Mesendoderm (in vitro differentiated cells): ENCODE measurements at regions not wholly inside any gene's neighbourhood (a gene's known extent, or its start where the extent isn't known, plus 50 kb on each side); places are given as distances from the start of the nearest gene placed in this dataset.

Experiments
- DNase-seq: peaks from one replicate; pipeline ENCODE4 v3.0.0; 2013
- H2AK5ac ChIP-seq: 2 replicates; pipeline ENCODE4 v1.6.1; 2013; ENCODE audit warnings: low read length, inconsistent platforms
- H2BK120ac ChIP-seq: 2 replicates; pipeline ENCODE4 v1.6.1; 2013; ENCODE audit warnings: low read depth, mild to moderate bottlenecking, low read length, moderate library complexity, mixed read lengths
- H2BK15ac ChIP-seq: replicated peaks from 2 replicates; pipeline ENCODE4 v1.6.1; 2013; ENCODE audit warnings: low read depth, mild to moderate bottlenecking, moderate library complexity
- H2BK5ac ChIP-seq: 2 replicates; pipeline ENCODE4 v1.6.1; 2013; ENCODE audit warnings: low read length, inconsistent platforms
- H3K18ac ChIP-seq: 2 replicates; pipeline ENCODE4 v1.6.1; 2013; ENCODE audit warnings: mild to moderate bottlenecking, low read length, mixed read lengths
- H3K23ac ChIP-seq: one replicate; pipeline ENCODE4 v1.6.1; 2013; ENCODE audit warnings: low read length
- H3K27ac ChIP-seq: 2 replicates; pipeline ENCODE4 v1.5.1; 2013; ENCODE audit warnings: low read depth, mild to moderate bottlenecking, inconsistent platforms, low read length, moderate library complexity
- H3K27me3 ChIP-seq: 2 replicates; pipeline ENCODE4 v1.6.1; 2013; ENCODE audit warnings: low read length, control low read depth, mild to moderate bottlenecking, inconsistent platforms; ENCODE audit not compliant: insufficient read depth, poor library complexity
- H3K36me3 ChIP-seq: 2 replicates; pipeline ENCODE4 v1.6.1; 2013; ENCODE audit warnings: low read length, inconsistent platforms; ENCODE audit not compliant: control insufficient read depth, insufficient read depth
- H3K4ac ChIP-seq: one replicate; pipeline ENCODE4 v1.6.1; 2013; ENCODE audit warnings: low read depth, mild to moderate bottlenecking, low read length, moderate library complexity
- H3K4me1 ChIP-seq: 2 replicates; pipeline ENCODE4 v1.6.1; 2013; ENCODE audit warnings: low read depth, low read length, inconsistent platforms; ENCODE audit not compliant: control insufficient read depth
- H3K4me2 ChIP-seq: 2 replicates; pipeline ENCODE4 v1.6.1; 2013; ENCODE audit warnings: low read length
- H3K4me3 ChIP-seq: 2 replicates; pipeline ENCODE4 v1.5.1; 2013; ENCODE audit warnings: mild to moderate bottlenecking, low read length
- H3K56ac ChIP-seq: one replicate; pipeline ENCODE4 v1.6.1; 2013; ENCODE audit warnings: low read length
- H3K79me1 ChIP-seq: 2 replicates; pipeline ENCODE4 v1.6.1; 2013; ENCODE audit warnings: low read length, inconsistent platforms
- H3K79me2 ChIP-seq: 2 replicates; pipeline ENCODE4 v1.6.1; 2013; ENCODE audit warnings: mild to moderate bottlenecking, low read length; ENCODE audit not compliant: control insufficient read depth, insufficient read depth
- H3K9ac ChIP-seq: 2 replicates; pipeline ENCODE4 v1.6.1; 2013; ENCODE audit warnings: low read length, inconsistent platforms
- H4K5ac ChIP-seq: one replicate; pipeline ENCODE4 v1.6.1; 2013; ENCODE audit warnings: low read length
- H4K8ac ChIP-seq: one replicate; pipeline ENCODE4 v1.6.1; 2013; ENCODE audit warnings: low read depth, mild to moderate bottlenecking, control low read depth, low read length, moderate library complexity
- WGBS: extraction: QIAGEN DNeasy Blood & Tissue Kit; methylation state at CpG from one replicate; pipeline ENCODE4 v1.1.7; 2013; ENCODE audit warnings: low lambda C conversion rate, missing lambda C conversion rate; ENCODE audit not compliant: insufficient coverage; ENCODE audit errors: extremely low coverage; 5-methylcytosine and 5-hydroxymethylcytosine counted together

DNA sequence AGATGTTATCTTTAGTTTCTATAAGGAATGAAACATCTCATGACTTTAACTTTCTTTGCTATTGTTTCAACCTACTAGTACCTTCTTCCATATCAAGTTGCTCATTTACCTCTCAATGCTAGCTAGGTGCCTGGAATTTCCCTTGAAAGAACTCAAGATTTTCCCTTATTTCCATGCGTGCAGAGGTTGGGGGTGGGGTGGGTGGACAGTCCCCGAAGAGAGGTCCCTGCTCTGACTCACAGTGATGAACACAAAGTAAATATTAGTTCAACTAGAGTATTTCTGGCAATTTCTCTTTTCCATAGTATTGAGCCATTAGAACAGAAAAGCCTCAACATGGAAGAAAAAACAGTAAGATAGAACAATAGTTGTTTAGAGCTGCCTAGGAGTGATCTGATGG, 239.0 kb upstream of the ZP4 start:
- no peak overlapping the region for H3K27ac ChIP-seq
- no peak overlapping the region for H3K56ac ChIP-seq
- H3K4me2 ChIP-seq = no peak overlapping the region
- H4K8ac ChIP-seq = no peak overlapping the region
- H3K4ac ChIP-seq = no peak overlapping the region
- H2AK5ac ChIP-seq = no peak overlapping the region
- H3K79me2 ChIP-seq = no peaks in the 10 kb centered on the region
- no peak overlapping the region for H2BK120ac ChIP-seq
- H3K9ac ChIP-seq = no peak overlapping the region
- no peak overlapping the region for H3K23ac ChIP-seq
- no peak overlapping the region for H2BK5ac ChIP-seq
- no peak overlapping the region for H3K4me3 ChIP-seq
- no CpG with 5 or more reads among the region's 2 CpGs for WGBS
- no peaks in the 10 kb centered on the region for H3K27me3 ChIP-seq
- no peak overlapping the region for H2BK15ac ChIP-seq
- no peaks in the 10 kb centered on the region for H3K4me1 ChIP-seq
- no peak overlapping the region for H4K5ac ChIP-seq
- H3K36me3 ChIP-seq = no peaks in the 10 kb centered on the region
- no peak for DNase-seq
- no peak overlapping the region for H3K18ac ChIP-seq
- H3K79me1 ChIP-seq = no peaks in the 10 kb centered on the region

GRCh38 chr1:238123201-238123600, 232.5 kb upstream of the ZP4 start:
- H3K9ac ChIP-seq = no peak overlapping the region
- H3K4me1 ChIP-seq = peaks cover 1% of the 10 kb centered on the region
- no peak overlapping the region for H3K18ac ChIP-seq
- H3K27me3 ChIP-seq = no peaks in the 10 kb centered on the region
- H3K79me2 ChIP-seq = no peaks in the 10 kb centered on the region
- no CpG with 5 or more reads among the region's 3 CpGs for WGBS
- no peak overlapping the region for H3K4ac ChIP-seq
- no peak overlapping the region for H3K23ac ChIP-seq
- no peak overlapping the region for H3K56ac ChIP-seq
- no peaks in the 10 kb centered on the region for H3K36me3 ChIP-seq
- H2AK5ac ChIP-seq = no peak overlapping the region
- no peak overlapping the region for H4K8ac ChIP-seq
- no peak overlapping the region for H3K27ac ChIP-seq
- H3K4me2 ChIP-seq = no peak overlapping the region
- DNase-seq = no peak
- no peak overlapping the region for H2BK15ac ChIP-seq
- H3K79me1 ChIP-seq = no peaks in the 10 kb centered on the region
- H2BK5ac ChIP-seq = no peak overlapping the region
- no peak overlapping the region for H3K4me3 ChIP-seq
- H2BK120ac ChIP-seq = no peak overlapping the region
- no peak overlapping the region for H4K5ac ChIP-seq

- no peak overlapping the region for H2BK5ac ChIP-seq
Measured at GRCh38 chr1:238119861-238120260, 229.1 kb upstream of the ZP4 start.

GRCh38 chr1:238119060-238119459, 228.3 kb upstream of the ZP4 start:
- Histone ChIP-seq H2BK15ac (no peak overlapping the region), H3K56ac (no peak overlapping the region), H3K27ac (no peak overlapping the region), H3K4ac (no peak overlapping the region), H3K4me2 (no peak overlapping the region), H3K4me3 (no peak overlapping the region), H3K18ac (no peak overlapping the region), H2BK120ac (no peak overlapping the region), H3K23ac (no peak overlapping the region), H4K5ac (no peak overlapping the region), H3K27me3 (no peaks in the 10 kb centered on the region), H3K79me2 (no peaks in the 10 kb centered on the region), H3K36me3 (no peaks in the 10 kb centered on the region), H2BK5ac (no peak overlapping the region), H3K4me1 (peaks cover 1% of the 10 kb centered on the region), H4K8ac (no peak overlapping the region), H3K79me1 (no peaks in the 10 kb centered on the region), H3K9ac (no peak overlapping the region), H2AK5ac (no peak overlapping the region)
- DNase-seq = peak; percentile 14
- WGBS = no CpG with 5 or more reads among the region's 4 CpGs

More at GRCh38 chr1:238119861-238120260, 229.1 kb upstream of the ZP4 start:
- Histone ChIP-seq H3K4ac (no peak overlapping the region), H3K79me2 (no peaks in the 10 kb centered on the region), H3K36me3 (no peaks in the 10 kb centered on the region), H4K5ac (no peak overlapping the region), H2AK5ac (no peak overlapping the region), H2BK15ac (no peak overlapping the region), H3K23ac (no peak overlapping the region), H3K4me2 (no peak overlapping the region), H2BK120ac (no peak overlapping the region), H3K27me3 (no peaks in the 10 kb centered on the region), H3K79me1 (no peaks in the 10 kb centered on the region), H3K56ac (no peak overlapping the region), H3K18ac (no peak overlapping the region), H4K8ac (no peak overlapping the region), H3K4me1 (peaks cover 1% of the 10 kb centered on the region), H3K27ac (no peak overlapping the region), H3K9ac (no peak overlapping the region), H3K4me3 (no peak overlapping the region)
- no peak for DNase-seq
- WGBS = no CpG with 5 or more reads among the region's 1 CpG

DNA sequence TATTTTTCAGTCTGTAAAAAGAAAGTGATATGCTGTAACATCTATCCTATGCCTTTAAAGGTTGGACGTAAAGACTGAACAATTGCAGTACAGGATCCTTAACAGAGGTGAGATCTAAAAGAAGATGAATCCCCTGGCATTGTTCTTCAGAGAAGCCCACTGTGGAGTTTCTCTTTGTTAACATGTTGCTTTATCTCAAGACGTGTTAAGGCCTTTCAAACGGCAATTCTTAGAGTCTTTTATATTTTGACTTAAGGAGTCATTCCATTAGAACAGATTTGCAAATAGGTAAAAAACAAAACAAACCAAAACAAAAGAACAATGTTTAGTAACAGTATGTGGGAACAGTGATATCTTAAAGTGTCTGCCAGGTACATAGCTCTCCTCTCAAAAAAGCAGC, 225.1 kb upstream of the ZP4 start:
- no peak overlapping the region for H3K18ac ChIP-seq
- no peak overlapping the region for H3K27ac ChIP-seq
- no peak overlapping the region for H4K8ac ChIP-seq

GRCh38 chr1:238112952-238113621, 222.4 kb upstream of the ZP4 start:
- no peak overlapping the region for H3K56ac ChIP-seq
- no peak overlapping the region for H2BK5ac ChIP-seq
- no peak overlapping the region for H4K8ac ChIP-seq
- no peak overlapping the region for H3K18ac ChIP-seq
- H2BK15ac ChIP-seq = no peak overlapping the region
- no peak overlapping the region for H3K4me3 ChIP-seq
- no peaks in the 10 kb centered on the region for H3K27me3 ChIP-seq
- H3K79me1 ChIP-seq = no peaks in the 10 kb centered on the region
- no peak overlapping the region for H3K4me2 ChIP-seq
- no peak overlapping the region for H2AK5ac ChIP-seq
- no peak overlapping the region for H3K4ac ChIP-seq
- no peaks in the 10 kb centered on the region for H3K4me1 ChIP-seq
- DNase-seq = no peak
- H4K5ac ChIP-seq = no peak overlapping the region
- H3K36me3 ChIP-seq = no peaks in the 10 kb centered on the region
- H3K79me2 ChIP-seq = no peaks in the 10 kb centered on the region
- no CpG with 5 or more reads among the region's 5 CpGs for WGBS
- H3K23ac ChIP-seq = no peak overlapping the region
- no peak overlapping the region for H2BK120ac ChIP-seq
- H3K27ac ChIP-seq = no peak overlapping the region
- H3K9ac ChIP-seq = no peak overlapping the region

More for the DNA sequence above, 225.1 kb upstream of the ZP4 start:
- Histone ChIP-seq H4K5ac (no peak overlapping the region), H2BK120ac (no peak overlapping the region), H3K4me1 (peaks cover 1% of the 10 kb centered on the region), H3K56ac (no peak overlapping the region), H3K79me2 (no peaks in the 10 kb centered on the region), H3K9ac (no peak overlapping the region), H3K4ac (no peak overlapping the region), H3K4me2 (no peak overlapping the region), H3K23ac (no peak overlapping the region), H2AK5ac (no peak overlapping the region), H2BK5ac (no peak overlapping the region), H3K4me3 (no peak overlapping the region), H3K36me3 (no peaks in the 10 kb centered on the region), H3K27me3 (no peaks in the 10 kb centered on the region), H3K79me1 (no peaks in the 10 kb centered on the region), H2BK15ac (no peak overlapping the region)
- no CpG with 5 or more reads among the region's 3 CpGs for WGBS
- peak; percentile 68 for DNase-seq
